ENCODE measurements at regions not wholly inside any gene's neighbourhood (a gene's known extent, or its start where the extent isn't known, plus 50 kb on each side); places are given as distances from the start of the nearest gene placed in this dataset.

DNA sequence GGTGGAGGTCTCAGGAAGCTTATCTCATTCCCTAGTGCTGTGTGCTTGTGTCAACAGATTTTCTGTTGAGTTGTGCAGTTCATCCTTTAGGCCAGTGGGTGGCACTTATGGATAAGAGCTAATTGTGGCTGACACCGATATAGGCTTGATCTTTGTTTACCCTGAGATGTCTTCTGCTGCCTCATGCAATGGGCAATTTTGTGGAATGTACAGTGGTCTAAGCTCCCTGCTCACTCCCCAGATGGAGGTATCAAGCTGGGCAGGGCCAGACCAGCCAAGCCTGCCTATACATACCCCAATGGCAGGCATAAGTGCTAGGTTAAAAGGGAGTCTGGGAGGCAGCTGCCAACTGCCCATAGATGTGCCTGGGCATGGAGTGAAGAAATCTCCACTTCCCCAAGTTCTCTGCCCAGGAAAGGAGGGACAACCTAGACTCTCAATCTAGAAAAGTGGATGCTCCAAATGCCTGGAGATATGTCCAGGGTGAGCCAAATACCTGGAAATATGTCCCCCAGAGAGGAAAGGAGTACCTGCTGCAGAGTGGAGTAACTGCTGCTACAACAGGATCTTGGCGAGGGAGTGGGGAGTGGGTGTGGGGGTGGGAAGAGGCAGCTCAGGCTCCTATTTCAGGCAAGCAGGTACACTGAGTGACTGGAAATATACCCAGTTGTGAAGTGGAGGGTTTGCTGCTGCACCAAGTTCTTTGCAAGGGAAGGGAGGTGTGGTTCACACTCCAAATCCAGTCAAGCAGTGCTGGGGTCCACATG, 53.2 kb upstream of the ARG1 start:
- DNase-seq, result peak; percentile 68
